ENCODE measurements at regions not wholly inside any gene's neighbourhood (a gene's known extent, or its start where the extent isn't known, plus 50 kb on each side); places are given as distances from the start of the nearest gene placed in this dataset.
A peak's percentile ranks its signal among the peaks of the same experiment; 100 is the strongest.

DNA sequence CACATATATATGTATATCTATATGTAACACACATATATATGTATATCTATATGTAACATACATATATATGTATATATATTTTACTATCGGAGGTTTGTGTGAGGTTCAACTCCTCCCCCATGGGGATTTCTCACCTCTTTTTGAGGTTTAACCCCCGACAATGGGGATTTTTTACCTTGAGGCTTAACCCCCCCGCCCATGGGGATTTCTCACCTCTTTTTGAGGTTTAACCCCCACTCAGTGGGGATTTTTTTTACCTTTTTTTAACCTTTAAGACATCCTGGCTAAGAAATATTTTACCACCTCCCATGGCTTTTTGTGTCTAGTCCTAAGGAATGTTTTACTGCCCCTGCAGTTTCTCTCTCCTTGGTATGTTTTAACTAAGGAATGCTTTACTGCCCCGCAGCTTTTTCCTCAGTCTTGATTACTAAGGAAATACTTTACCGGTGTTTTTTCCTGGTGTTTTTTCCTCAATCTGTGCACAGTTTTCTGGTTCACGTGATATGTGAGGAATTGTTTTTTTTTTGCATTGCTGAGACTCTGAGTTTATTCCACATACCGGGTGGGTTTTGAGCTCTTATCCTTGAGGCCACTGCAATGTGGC lies 185.2 kb downstream of the KLF13 start:
- FAIRE-seq (no peak), ATAC-seq (peak; percentile 62), DNase-seq (ENCODE audit: low read depth, low spot score) (peak; percentile 25)
- no peaks in the 10 kb centered on the region for H3K27me3 ChIP-seq (replicated peaks in 1 of 2; ENCODE audit: control insufficient read depth in 2 of 2, insufficient read depth in 2 of 2, low read length in 1 of 2)
- H2AFZ ChIP-seq (ENCODE audit: control insufficient read depth, low read depth, low read length): peak overlapping the region; percentile 25
- H4K20me1 ChIP-seq (ENCODE audit: control insufficient read depth, insufficient read depth): no peaks in the 10 kb centered on the region
- peak overlapping the region; percentile 49 for H3K27ac ChIP-seq (ENCODE audit: control insufficient read depth, insufficient read depth)
- ChIA-PET RAD21 (ENCODE audit: unreplicated experiment) (interaction anchor here (2.4 kb wide), 1 partner anchor 23 kb away, joined by 7 read pairs; no protein-coding TSS in a partner anchor), POLR2A (interaction anchor here (0.6 kb wide), 1 partner anchor 181 kb away, joined by 4 read pairs; no protein-coding TSS in a partner anchor), SMC1A (ENCODE audit: uncharacterized antibody, unreplicated experiment) (interaction anchor here (1.6 to 2.0 kb wide), 2 partner anchors 11 to 74 kb away, joined by 5 read pairs; no protein-coding TSS in a partner anchor), CTCF (no interaction called here)
- no peaks in the 10 kb centered on the region; the same call in 2 of the 3 replicates for H3K9me3 ChIP-seq (replicated peaks; ENCODE audit: control insufficient read depth, insufficient read depth, low read length)
- no peaks in the 10 kb centered on the region for H3K36me3 ChIP-seq (ENCODE audit: control insufficient read depth in 2 of 2, insufficient read depth in 2 of 2, low read length in 1 of 2)
- 7% methylated on average over 7 of the region's 7 CpGs for WGBS (ENCODE audit: insufficient coverage, insufficient replicate concordance, low lambda C conversion rate, missing lambda C conversion rate)
- no peaks in the 10 kb centered on the region; the same call in 1 of the 2 replicates for H3K4me1 ChIP-seq (ENCODE audit: control insufficient read depth, insufficient read depth, low read length)
- no TSS peak for BruUV-seq (replicated peaks)
- no peak overlapping the region for H3K9ac ChIP-seq (ENCODE audit: control insufficient read depth, insufficient read depth, low read length)
- H3K4me2 ChIP-seq (ENCODE audit: control insufficient read depth, insufficient read depth): peak overlapping the region; percentile 54
- peak overlapping the region; percentile 59; the same call in 1 of the 2 replicates for H3K4me3 ChIP-seq
- peak; percentile 37; the same call in 1 of the 2 replicates for TF ChIP-seq CREM (IDR thresholded peaks at IDR 0.05; ENCODE audit: low read depth)
- TF ChIP-seq RUNX3 (IDR thresholded peaks at IDR 0.05; ENCODE audit: low read length): peak; percentile 94
- peak; percentile 82 for TF ChIP-seq CBFB (IDR thresholded peaks at IDR 0.05; ENCODE audit: low read depth)
- TF ChIP-seq IKZF2 (IDR thresholded peaks at IDR 0.05): peak; percentile 40 to 43; a peak in 3 of 4 replicates
- TF ChIP-seq PAX5 (IDR thresholded peaks at IDR 0.05; ENCODE audit: borderline replicate concordance, low read depth, low read length): 0 out of 2 replicates have a peak, but pooled peaks have one; percentile 20
- 0 out of 2 replicates have a peak, but pooled peaks have one; percentile 5 for TF ChIP-seq JUNB (IDR thresholded peaks at IDR 0.05)
- peak; percentile 41 for TF ChIP-seq MEF2B (IDR thresholded peaks at IDR 0.05; ENCODE audit: partially characterized antibody, poor library complexity, severe bottlenecking)
- TF ChIP-seq EP300 (IDR thresholded peaks at IDR 0.05; ENCODE audit: borderline replicate concordance in 1 of 2, control insufficient read depth in 1 of 2, low read depth in 2 of 2, low read length in 2 of 2): peak in 1 of 2 experiments; percentile 72; a peak in 2 of 4 replicates
- TF ChIP-seq BRCA1 (IDR thresholded peaks at IDR 0.05; ENCODE audit: low read depth, low read length): no peak
- TF ChIP-seq YBX1 (IDR thresholded peaks at IDR 0.05): no peak
- TF ChIP-seq PKNOX1 (IDR thresholded peaks at IDR 0.05): no peak
- peak; percentile 46; the same call in 1 of the 2 replicates for TF ChIP-seq IKZF1 (conservative IDR thresholded peaks at IDR 0.05)
- TF ChIP-seq, protein P1, sequence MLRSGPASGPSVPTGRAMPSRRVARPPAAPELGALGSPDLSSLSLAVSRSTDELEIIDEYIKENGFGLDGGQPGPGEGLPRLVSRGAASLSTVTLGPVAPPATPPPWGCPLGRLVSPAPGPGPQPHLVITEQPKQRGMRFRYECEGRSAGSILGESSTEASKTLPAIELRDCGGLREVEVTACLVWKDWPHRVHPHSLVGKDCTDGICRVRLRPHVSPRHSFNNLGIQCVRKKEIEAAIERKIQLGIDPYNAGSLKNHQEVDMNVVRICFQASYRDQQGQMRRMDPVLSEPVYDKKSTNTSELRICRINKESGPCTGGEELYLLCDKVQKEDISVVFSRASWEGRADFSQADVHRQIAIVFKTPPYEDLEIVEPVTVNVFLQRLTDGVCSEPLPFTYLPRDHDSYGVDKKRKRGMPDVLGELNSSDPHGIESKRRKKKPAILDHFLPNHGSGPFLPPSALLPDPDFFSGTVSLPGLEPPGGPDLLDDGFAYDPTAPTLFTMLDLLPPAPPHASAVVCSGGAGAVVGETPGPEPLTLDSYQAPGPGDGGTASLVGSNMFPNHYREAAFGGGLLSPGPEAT (IDR thresholded peaks at IDR 0.05; ENCODE audit: low read depth): peak; percentile 70; the same call in 1 of the 2 replicates
- TF ChIP-seq ZNF384 (IDR thresholded peaks at IDR 0.05; ENCODE audit: borderline replicate concordance, low read depth, low read length): peak; percentile 43; the same call in 1 of the 2 replicates
- TF ChIP-seq NR2C1 (IDR thresholded peaks at IDR 0.05): 0 out of 2 replicates have a peak, but pooled peaks have one; percentile 24
- TF ChIP-seq, protein P2, sequence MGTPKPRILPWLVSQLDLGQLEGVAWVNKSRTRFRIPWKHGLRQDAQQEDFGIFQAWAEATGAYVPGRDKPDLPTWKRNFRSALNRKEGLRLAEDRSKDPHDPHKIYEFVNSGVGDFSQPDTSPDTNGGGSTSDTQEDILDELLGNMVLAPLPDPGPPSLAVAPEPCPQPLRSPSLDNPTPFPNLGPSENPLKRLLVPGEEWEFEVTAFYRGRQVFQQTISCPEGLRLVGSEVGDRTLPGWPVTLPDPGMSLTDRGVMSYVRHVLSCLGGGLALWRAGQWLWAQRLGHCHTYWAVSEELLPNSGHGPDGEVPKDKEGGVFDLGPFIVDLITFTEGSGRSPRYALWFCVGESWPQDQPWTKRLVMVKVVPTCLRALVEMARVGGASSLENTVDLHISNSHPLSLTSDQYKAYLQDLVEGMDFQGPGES (IDR thresholded peaks at IDR 0.05): no peak
- peak; percentile 47; the same call in 1 of the 2 replicates for TF ChIP-seq MTA2 (IDR thresholded peaks at IDR 0.05; ENCODE audit: low read depth)
- TF ChIP-seq NFIC (IDR thresholded peaks at IDR 0.05; ENCODE audit: low read depth, low read length): peak; percentile 84
- peak; percentile 57; the same call in 1 of the 2 replicates for TF ChIP-seq NR2F1 (conservative IDR thresholded peaks at IDR 0.05)
- TF ChIP-seq FOXM1 (IDR thresholded peaks at IDR 0.05; ENCODE audit: low read depth, low read length): peak; percentile 82; the same call in 1 of the 2 replicates
- TF ChIP-seq RELA (IDR thresholded peaks at IDR 0.05; ENCODE audit: borderline replicate concordance, partially characterized antibody): peak; percentile 81
- no peak for TF ChIP-seq STAT1 (conservative IDR thresholded peaks at IDR 0.05)
- in situ Hi-C loops (cut with MboI): no loop called here
- intact Hi-C loops (cut with micrococcal nuclease; ENCODE audit: unreplicated experiment): no loop called here
- H3K79me2 ChIP-seq (ENCODE audit: control insufficient read depth, insufficient read depth, low read length): no peaks in the 10 kb centered on the region

Measured in GM12878 (cell line).